ENCODE measurements at regions not wholly inside any gene's neighbourhood (a gene's known extent, or its start where the extent isn't known, plus 50 kb on each side); places are given as distances from the start of the nearest gene placed in this dataset.

GRCh38 chr6:92201618-92202017 is 1217.7 kb downstream of the EPHA7 start:
- DNase-seq, result no peak

GRCh38 chr6:92196325-92196724 is 1223.0 kb downstream of the EPHA7 start:
- no peak for DNase-seq

- DNase-seq, result no peak
Observed at GRCh38 chr6:92195796-92196195, 1223.6 kb downstream of the EPHA7 start.

- no peak for DNase-seq
Observed at GRCh38 chr6:92188016-92188415, 1231.3 kb downstream of the EPHA7 start.

GRCh38 chr6:92184933-92185332 is 1234.4 kb downstream of the EPHA7 start:
- no peak for DNase-seq

- DNase-seq, result no peak
Observed at GRCh38 chr6:92181347-92181746, 1238.0 kb downstream of the EPHA7 start.

- no peak for DNase-seq
Observed at GRCh38 chr6:92180090-92180489, 1239.3 kb downstream of the EPHA7 start.

- no peak for DNase-seq
Observed at GRCh38 chr6:92176666-92177065, 1242.7 kb downstream of the EPHA7 start.

GRCh38 chr6:92174398-92175073 is 1244.8 kb downstream of the EPHA7 start:
- no peak for DNase-seq

GRCh38 chr6:92169506-92169905 is 1249.9 kb downstream of the EPHA7 start:
- DNase-seq, result no peak

GRCh38 chr6:92166666-92167065 is 1252.7 kb downstream of the EPHA7 start:
- no peak for DNase-seq

GRCh38 chr6:92161953-92162352 is 1257.4 kb downstream of the EPHA7 start:
- DNase-seq, result no peak

GRCh38 chr6:92160226-92160625 is 1259.1 kb downstream of the EPHA7 start:
- no peak for DNase-seq

GRCh38 chr6:92159046-92159445 is 1260.3 kb downstream of the EPHA7 start:
- DNase-seq, result no peak

- no peak for DNase-seq
Observed at GRCh38 chr6:92150553-92150952, 1268.8 kb downstream of the EPHA7 start.

- no peak for DNase-seq
Observed at GRCh38 chr6:92147246-92147645, 1272.1 kb downstream of the EPHA7 start.

- no peak for DNase-seq
Observed at GRCh38 chr6:92139601-92140000, 1279.8 kb downstream of the EPHA7 start.

- no peak for DNase-seq
Observed at GRCh38 chr6:92132957-92133356, 1286.4 kb downstream of the EPHA7 start.

GRCh38 chr6:92132457-92132856 is 1286.9 kb downstream of the EPHA7 start:
- DNase-seq, result no peak

GRCh38 chr6:92130944-92131343 is 1288.4 kb downstream of the EPHA7 start:
- no peak for DNase-seq

- no peak for DNase-seq
Observed at GRCh38 chr6:92126983-92127382, 1292.4 kb downstream of the EPHA7 start.

GRCh38 chr6:92126088-92126487 is 1293.3 kb downstream of the EPHA7 start:
- DNase-seq, result no peak

GRCh38 chr6:92125681-92126080 is 1293.7 kb downstream of the EPHA7 start:
- DNase-seq, result no peak

GRCh38 chr6:92124200-92124651 is 1295.1 kb downstream of the EPHA7 start:
- DNase-seq, result no peak

- DNase-seq, result peak; percentile 35
Observed at GRCh38 chr6:92122746-92123145, 1296.6 kb downstream of the EPHA7 start.
